Activated naive CD4-positive, alpha-beta T cell treated with anti-CD3 and anti-CD28 coated beads, Interleukin-2, amount 50 U/mL, for 16 hours (primary cell): ENCODE measurements at regions not wholly inside any gene's neighbourhood (a gene's known extent, or its start where the extent isn't known, plus 50 kb on each side); places are given as distances from the start of the nearest gene placed in this dataset.
"Not testable (repeated sequence)": the region's sequence is repeated elsewhere in the genome, so short reads cannot be mapped to it uniquely, and the experiment has no call there.

ENCODE experiments used
- DNase-seq: peaks from one replicate; pipeline ENCODE4 v3.0.0-alpha.2; 2020

GRCh38 chr12:24352363-24352762, 402.9 kb upstream of the SOX5 start:
- DNase-seq: no peak

DNA sequence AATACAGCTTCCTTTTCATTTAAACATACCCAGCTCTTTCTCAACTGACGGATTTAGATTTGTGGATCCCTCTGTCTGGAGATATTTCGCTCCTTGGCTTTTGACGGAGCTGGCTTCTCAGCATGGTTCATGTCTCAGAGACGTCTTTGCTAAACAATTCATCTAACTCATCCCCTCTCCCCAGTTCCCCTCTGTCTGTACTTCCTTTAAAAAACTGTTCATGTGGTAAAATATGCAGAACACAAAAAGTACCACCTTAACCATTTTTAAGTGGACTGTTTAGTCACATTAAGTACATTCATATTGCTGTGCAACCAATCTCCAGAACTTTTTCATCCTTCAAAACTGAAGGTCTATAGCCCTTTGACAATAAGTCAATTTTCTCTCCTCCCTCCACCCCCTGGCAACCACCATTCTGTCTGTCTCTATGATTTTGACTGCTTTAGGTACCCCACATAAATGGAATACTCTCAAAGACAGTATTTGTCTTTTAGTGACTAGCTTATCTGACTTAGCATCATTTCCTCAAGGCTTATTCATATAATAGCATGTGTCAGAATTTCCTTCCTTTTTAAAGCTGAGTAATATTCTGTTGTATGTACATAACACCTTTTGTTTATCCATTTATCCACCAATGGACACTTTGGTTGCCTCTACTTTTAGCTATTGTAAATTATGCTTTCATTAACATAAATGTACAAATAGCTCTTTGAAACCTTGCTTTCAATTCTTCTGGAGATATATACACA, 399.8 kb upstream of the SOX5 start:
- no peak for DNase-seq

DNA sequence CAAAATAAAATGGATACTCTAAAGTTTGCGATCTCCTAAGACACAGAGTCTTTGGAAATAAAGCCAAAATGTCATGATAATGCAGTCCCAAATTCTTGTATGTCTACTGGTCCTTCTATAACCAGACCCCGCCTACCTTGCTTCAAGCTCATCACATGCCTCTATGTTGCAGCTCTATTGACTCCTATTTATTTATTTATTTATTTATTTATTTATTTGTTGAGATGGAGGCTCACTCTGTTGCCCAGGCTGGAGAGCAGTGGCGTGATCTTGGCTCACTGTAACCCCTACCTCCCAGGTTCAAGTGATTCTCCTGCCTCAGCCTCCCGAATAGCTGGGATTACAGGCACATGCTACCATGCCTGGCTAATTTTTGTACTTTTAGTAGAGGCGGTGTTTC, 398.7 kb upstream of the SOX5 start:
- not testable (repeated sequence) for DNase-seq

- no peak for DNase-seq
These were observed 378.8 kb upstream of the SOX5 start for GRCh38 chr12:24328261-24328660.

DNA sequence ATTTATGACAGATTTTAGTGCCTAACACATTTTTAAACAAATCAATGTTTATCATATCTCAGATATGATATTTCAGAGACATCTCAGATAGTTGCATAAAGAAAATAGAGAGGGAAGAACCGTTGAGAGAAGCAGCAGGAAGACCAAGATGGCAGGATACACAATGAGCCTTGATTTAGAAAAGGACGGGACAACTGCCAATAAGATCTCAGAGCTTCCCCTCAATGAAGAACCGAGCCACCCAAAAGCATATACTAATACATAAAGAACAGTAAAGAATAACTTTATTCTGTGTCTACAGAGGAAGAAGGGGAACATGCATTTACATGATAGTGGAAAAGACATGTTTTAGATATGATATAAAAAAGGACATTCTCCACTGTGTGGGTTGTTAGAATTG, 375.9 kb upstream of the SOX5 start:
- no peak for DNase-seq

- no peak for DNase-seq
These were observed 358.4 kb upstream of the SOX5 start for GRCh38 chr12:24307716-24308335.

GRCh38 chr12:24307153-24307552, 357.7 kb upstream of the SOX5 start:
- no peak for DNase-seq

DNA sequence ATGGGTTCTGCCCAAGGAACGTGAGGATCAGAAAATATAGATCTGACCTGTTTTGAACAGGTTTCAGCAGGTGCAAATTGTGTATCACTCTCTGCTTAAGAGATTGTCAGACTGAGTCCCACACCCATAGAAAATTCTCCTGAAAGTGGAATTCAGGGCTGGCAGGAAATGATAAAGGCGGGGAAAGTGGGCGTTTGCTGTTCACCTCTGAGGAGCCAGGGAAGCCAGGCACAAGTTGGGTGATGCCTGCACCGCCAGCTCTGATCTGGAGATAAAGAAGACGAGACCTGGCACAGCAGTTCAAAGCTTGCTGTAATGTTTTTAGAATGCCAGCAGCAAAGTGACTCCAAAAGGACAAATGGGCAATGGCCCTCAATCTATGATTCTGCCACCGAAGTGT, 356.5 kb upstream of the SOX5 start:
- no peak for DNase-seq

DNA sequence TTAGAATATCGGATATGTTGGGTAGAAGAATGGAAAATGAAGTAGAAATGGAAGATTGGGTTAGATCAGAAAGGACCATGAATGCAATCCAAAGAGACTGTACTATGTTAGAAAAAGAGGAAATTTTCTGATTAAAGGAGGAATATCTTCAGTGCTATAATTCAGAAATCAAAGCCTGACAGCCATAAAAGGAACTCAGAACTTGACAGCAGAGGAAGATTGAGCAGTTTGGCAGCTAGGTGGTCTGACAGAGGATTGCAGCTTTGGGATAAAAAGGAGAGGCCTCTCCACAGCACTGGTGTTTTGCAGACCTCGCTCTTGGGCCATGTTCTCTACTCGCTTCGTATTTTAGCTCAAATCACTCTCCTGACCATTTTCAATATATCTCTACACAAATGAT, 354.8 kb upstream of the SOX5 start:
- no peak for DNase-seq

- DNase-seq: no peak
These were observed 353.2 kb upstream of the SOX5 start for GRCh38 chr12:24302708-24303107.

DNA sequence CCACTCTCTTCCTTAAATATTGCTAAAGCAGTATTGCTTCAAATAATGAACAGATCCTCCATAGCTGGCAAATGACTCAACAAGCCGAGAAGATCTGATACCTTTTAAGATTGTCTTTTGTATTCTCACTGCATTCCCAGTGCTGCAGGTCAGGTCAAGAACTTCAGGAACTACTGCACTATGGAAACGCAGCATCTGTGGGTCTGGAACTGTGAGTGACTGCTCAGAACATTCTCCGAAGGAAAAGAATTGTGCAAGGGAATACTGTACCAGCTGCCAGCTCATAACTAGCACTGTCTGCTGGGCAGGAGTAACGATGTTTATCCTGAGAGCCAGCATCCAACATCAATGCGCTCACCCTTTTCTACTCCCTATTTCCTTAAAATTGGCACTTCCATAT, 348.0 kb upstream of the SOX5 start:
- DNase-seq: no peak

DNA sequence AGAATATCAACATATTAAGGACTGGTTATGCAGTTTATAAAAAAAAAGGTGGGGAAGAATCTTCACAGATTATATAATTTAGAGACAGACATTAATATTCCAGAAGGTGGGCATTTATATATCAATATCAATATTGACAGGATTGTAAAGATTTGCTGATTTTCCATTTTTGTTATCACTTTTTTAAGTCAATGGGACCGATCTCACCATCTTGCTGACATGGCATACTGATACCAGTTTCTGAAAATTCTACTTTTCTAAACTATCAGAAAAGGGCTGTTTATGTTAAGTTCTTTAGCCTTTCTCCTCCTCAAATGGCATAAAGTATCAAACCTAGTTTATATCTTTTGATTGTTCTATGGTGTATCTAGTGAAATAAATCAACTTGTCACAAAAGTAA, 344.1 kb upstream of the SOX5 start:
- DNase-seq: no peak

DNA sequence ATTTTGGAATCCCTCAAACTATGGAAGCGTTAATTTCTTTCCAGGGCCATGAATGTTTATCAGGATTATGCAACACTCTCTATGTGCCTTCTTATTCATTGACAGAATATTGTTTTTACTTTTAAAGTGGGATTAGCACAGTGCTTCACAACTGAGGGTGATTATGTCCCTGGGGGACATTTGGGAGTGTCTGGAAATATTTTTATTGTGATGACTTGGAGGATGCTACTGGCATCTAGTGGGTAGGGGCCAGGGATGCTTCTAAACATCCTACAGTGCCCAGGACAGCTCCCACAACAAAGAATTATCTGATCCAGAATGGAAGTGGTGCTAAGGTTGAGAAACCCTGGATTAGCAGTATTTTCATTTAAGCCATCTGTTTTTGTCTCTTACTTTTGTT, 338.5 kb upstream of the SOX5 start:
- no peak for DNase-seq

DNA sequence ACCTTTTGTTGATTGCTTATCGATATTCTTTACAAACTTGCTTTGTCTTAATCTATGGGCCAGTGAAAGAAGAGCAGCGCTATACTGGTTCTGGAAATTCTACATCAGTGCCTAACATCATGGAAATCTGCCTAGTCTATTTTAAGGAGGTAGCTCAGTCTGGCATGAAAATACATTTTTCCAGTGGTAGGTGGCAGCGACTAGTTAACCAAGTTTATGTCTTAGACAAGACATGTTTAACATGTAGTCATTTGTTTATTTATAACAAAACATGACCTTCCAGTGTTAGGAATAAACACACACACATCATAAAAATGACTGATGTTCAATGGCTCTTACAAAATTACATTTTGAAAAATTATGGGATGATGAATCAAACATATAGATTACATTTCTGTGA, 336.0 kb upstream of the SOX5 start:
- no peak for DNase-seq

GRCh38 chr12:24281341-24281740, 331.9 kb upstream of the SOX5 start:
- no peak for DNase-seq

- DNase-seq: no peak
These were observed 330.8 kb upstream of the SOX5 start for GRCh38 chr12:24280056-24280842.

GRCh38 chr12:24278832-24279231, 329.4 kb upstream of the SOX5 start:
- no peak for DNase-seq

DNA sequence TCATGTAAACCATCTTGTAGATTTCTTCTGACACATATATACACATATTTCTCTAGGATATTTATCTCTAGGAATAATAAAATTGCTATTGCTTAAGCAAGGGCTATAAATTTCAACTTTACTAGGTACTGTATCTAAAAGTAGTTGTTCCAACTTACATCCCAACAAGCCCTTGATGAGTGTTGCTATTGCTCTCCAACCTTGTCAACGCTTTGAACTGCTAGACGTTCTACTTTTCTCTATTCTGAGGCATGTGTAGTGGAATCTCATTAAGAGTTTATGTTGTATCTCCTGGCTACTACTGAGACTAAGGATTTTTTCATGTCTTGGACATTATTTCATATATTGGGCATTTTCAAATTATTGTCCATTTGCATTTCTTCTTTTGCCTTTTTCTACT, 321.5 kb upstream of the SOX5 start:
- DNase-seq: no peak

DNA sequence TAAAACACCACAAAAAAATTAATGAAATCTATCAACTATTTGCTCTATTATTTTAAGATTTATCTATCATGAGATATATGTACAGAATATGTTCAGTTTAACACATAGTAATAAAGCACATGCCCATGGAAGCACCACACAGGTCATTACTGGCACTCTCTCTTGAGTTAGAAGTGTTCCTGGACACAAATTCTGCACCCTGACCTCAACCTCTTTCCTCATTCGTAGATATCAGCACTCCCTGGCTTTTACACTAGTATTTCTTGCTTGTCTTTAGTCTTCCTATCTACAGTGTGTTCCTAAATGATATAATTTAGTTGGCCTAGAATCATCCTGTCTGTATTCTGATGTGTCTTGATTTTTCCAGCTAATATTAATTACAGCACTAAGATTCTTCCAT, 321.0 kb upstream of the SOX5 start:
- DNase-seq: no peak

- DNase-seq: no peak
These were observed 319.3 kb upstream of the SOX5 start for GRCh38 chr12:24268663-24269186.

DNA sequence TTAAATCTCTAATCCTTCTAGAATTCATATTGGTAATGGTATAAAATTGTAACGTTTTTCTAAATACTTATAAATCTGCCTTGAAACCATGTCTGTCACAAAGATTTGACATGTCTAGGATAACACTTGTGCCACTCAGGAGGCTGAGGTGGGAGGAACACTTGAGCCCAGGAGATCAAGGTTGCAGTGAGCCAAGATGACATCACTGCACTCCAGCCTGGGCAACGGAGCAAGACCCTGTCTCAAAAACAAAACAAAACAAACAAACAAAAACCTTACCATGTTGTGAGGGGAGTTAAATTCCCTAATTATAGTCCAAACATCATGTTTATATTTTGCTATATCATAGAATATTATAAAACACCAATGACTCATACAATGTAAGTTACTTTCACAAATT, 317.5 kb upstream of the SOX5 start:
- no peak for DNase-seq

- DNase-seq: no peak
These were observed 307.2 kb upstream of the SOX5 start for GRCh38 chr12:24256684-24257083.

DNA sequence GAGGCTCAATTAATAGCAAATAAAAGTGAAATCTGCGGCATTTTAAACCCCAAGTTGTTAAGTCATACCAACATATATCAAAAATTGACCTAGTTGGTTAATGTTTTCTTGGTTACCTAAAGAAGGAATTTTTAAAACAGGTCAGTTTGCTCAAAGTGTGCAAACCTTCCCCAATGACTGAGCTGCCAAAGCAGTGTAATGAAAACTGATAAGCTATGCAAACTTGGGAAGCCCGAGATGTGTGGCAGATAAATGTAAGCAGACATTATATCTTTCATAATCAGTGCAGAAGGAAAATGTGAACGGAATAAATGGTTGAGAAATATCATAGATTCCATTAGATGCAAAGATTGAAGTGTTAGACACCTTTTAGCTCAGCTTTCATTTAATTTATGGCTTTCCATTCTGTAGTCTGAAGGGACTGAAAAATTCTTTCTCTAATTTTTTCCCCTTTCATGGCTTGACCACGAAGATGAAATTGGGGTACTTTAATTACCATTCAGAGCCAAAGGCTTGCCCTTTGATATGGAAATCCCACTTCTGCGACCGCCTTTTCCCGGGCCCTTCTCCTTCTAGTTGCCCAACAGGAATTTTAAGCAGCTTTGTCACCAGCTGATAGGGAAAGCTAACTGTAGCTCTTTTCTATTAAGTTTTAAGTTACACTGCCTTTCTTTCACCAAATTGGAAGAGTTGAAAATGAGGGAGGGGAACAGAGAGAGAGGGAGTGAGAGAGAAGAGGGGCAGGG, 306.6 kb upstream of the SOX5 start:
- no peak for DNase-seq
